NCI-H1694 treated with DMSO at 0.1 percent for 48 hours (cell line): ENCODE measurements at regions not wholly inside any gene's neighbourhood (a gene's known extent, or its start where the extent isn't known, plus 50 kb on each side); places are given as distances from the start of the nearest gene placed in this dataset.

ENCODE experiments used
- DNase-seq: peaks from one replicate; lab custom pipeline; 2025; lab: John Stamatoyannopoulos, UW

DNA sequence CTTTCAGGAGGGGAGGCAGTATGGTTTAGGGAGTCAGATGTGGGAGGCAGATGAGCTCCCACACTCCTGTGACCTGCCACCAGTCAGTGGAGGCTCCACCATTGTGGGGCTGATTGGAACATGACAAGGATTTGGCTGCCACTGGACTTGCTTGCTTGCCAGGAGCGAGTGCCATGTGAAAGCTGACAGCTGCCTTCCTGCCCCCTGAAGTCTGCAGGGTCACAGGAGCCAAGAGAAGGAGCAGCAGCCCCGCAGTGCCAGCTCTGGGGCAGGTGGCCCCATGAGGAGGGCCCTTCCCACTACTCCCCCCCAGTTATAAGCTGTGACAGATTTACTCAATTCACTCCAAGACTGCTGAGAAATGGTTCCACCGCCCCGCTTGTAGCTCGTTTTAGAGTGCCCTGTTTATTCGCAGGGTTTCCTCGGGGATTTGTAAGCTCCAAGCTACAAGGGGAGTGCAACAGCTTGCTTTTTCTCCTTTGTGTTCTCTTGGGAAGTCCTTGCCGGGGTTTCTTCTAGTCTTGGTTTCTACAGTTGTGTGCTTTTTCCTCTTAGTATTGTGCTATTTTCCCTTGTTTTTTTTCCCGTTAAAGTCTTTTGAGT is 414.3 kb downstream of the MEIS1 start:
- DNase-seq: no peak

DNA sequence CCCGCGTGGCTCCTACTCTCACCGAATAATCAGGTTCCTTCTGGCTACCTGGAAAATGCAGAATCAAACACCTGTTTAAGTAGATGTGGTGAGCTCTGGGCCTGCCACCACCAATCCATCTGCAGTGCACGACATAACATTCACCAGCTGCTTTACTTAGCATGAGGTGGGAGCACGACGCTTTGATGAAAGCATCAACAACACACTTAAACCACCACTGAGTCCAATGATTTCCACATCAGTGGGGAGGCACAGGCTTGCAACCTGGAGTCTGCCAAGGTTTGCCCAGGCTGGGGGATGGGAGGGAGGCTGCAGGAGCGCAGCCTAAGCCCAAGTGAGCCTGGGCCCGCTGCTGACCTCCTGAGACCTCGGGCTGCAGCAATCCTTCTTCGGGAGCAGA is 415.5 kb downstream of the MEIS1 start:
- DNase-seq: no peak

DNA sequence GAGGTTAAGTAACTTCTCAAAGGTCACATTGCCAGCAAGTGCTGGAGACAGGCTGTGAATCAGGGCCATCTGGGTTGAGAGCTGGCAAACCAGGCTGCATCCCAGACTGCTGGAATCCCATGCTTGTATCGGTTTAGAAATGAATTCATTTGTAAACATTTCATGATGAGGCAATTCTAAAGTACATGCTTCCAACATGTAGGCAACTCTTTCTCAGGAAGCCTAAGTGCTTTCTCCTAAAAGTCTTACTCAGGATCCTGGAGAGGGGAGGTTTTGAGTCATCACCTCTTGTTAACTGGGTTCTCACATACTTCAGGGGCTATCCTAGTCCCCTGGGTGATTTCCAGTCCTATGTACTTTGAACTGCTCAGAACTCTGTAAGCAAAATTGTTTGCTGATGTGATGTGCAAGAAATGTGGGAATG is 416.5 kb downstream of the MEIS1 start:
- DNase-seq: no peak

DNA sequence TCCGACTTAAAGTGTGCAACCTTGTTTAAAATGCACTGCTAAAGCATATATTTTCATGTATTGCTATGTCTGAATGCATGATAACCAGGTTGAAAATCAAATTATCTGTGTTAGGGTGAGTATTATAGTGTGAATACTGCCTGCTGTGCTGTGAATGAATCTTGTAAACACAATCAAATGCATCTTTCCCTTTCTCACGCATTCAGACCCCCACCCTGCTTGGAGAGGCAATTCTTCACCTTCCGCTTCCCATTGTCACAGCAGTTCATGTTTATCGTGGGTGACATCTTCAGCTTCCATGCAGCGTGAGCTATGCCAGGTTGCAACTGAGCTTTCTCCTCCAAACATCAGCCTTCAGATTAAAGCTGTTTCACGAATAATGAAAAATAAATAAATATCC is 418.0 kb downstream of the MEIS1 start:
- DNase-seq: no peak

DNA sequence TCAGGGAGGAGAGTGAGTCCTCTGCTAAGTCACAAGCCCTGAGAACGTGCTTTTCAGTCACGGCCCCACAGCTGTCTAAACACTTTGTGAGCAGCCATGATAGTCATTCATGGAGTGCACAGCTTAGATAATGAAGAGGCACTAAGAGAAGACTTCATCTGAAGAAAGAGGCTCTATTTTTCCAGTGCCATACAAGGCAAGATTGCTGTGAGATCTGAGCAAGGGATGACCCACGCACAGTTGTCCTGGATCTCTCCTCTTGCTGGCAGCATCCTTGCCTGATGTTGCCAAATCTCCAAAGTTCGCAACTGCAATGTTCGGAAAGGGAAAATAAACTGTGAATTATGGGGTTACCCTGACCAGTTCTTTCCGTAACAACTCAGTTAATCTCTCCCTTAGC is 418.7 kb downstream of the MEIS1 start:
- no peak for DNase-seq

DNA sequence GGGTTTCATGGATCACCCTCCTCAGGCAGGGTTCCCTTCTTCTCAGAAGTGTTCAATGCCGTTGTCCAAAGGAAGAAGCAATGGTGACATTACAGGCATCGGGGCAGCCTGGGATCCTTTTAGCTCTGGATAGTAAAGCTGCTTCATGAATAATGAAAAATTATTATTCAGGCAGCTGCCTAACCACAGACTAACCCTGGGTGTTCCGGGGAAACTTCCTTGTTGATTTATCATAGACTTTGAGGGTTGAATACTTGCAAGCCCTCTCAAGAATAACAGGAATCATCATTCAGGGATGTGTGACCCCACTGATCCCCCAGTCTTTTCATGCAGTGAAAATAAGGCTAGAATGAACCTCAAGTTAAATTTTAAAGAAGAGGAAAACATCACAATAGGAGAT is 419.4 kb downstream of the MEIS1 start:
- no peak for DNase-seq

DNA sequence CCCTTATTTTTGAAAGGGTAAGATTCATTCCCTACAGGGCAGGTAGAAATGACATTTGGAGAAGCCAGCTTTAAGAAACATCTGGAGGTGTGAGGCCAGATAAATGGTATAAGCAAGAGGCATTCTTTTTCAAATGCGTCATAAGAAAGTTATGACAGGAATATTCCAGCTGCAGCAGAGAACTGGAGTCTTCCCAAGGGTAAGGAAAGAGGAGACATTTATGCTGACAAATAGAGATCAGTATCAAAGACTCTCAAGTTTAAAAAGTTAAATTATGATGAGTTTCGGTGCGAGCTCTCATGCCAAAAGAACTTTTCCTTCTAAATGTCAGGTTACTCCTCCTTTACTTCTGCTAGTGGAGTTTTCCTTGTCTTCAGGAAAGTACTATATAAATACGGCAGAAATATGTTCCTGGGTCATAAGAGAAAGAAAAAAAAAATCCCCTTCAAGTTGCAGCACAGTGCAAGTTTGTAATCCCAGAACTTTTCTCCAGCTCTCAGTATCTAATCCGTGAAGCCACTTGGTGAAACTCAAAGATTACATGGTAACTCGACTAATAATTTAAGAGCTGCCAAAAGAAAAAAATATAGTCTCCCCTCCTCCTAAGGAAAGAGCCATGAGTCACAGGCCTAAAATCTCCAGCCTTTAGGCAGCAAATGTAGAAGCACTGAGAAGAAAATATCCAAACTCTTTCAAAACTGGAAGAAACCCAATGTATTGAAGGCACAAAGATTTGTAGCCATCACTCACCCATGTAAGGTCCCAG is 428.1 kb downstream of the MEIS1 start:
- DNase-seq: no peak

DNA sequence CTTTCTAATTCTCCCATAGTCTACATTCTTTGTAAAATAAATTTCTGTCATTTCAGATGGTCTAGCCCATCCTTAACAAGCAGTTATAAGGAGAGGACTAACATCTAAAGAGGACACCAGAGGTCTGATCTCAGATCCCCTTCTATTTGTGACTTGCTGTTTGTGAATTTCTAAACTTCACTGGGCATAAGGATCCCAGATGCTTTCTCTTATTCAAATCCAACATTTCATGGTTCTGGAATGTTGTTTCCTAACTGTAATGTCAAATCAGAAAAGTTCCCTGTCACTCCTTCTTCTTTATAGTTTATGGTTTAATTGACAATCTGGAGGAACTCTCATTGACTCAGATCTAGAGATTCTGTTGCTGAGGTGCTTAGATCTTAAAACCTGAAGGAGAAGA is 430.2 kb downstream of the MEIS1 start:
- DNase-seq: no peak

DNA sequence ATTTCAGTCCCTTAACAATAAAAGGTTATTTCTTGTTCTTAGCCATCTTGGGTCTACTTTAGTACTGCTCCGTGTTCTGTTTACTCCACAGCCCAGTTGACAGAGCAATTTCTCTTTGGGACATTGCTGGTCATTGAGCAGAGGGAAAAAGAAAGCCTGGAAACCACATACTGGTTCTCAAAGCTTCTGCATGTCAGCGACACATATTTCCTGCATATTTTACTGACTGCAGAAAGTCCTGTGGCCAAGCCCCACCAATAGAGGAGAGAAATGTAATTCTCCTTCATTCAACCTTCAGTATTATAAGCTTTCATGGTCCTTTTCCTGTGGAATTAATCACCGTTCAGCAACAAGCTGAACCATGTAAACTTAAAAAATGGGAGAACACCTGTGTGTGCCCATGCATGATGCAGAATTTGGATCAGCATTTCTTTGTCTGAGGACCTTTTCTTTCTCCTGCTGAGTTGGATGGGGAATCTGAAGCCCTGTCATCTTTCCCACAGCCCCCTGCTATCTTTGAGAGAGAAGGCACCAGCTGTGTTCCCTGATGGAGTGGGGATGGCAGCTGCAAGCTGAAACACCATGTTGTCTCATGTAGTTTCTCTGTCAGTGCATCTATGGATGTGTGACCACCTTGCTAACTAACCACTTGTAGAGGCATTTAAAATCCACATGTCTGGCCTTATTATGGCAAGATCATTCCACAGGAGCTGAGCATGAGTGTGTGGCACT is 431.6 kb downstream of the MEIS1 start:
- no peak for DNase-seq

DNA sequence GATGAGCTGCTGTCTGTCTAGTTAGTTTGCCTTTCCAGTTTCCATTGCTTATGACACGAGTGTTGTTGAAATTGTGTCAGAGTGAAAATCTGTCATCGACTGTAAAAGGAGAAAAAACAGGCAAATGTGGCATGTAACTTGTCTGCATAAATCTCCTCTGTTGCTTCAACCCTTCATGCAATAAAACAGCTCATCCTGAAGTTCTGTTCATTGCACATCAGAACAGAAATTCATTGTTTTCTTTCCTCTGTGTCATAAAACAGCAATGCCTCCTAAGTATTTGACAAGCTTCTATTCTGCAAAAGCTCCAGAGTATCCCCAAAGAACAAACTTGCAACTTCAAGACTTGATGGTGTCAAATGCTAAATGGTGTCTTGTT is 432.1 kb downstream of the MEIS1 start:
- DNase-seq: no peak

DNA sequence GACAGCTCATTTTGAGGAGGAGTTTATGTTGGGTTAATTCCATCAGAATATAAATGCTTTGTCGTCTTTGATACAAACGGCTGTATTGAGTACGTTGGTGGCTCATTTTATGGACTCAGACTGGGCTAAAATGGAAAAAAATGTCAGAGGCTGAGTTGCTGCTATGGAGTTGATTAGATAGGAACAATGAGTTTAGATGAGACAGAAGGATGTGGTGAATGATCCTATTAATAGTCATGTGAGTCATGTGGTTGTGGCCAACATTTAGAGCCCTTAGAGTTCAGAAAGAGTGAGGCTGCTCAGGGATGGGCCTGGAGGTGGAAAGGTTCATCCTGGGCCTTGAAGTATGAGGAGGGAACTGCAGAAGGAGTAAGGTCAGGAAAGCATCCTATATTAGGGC is 434.2 kb downstream of the MEIS1 start:
- DNase-seq: no peak

DNA sequence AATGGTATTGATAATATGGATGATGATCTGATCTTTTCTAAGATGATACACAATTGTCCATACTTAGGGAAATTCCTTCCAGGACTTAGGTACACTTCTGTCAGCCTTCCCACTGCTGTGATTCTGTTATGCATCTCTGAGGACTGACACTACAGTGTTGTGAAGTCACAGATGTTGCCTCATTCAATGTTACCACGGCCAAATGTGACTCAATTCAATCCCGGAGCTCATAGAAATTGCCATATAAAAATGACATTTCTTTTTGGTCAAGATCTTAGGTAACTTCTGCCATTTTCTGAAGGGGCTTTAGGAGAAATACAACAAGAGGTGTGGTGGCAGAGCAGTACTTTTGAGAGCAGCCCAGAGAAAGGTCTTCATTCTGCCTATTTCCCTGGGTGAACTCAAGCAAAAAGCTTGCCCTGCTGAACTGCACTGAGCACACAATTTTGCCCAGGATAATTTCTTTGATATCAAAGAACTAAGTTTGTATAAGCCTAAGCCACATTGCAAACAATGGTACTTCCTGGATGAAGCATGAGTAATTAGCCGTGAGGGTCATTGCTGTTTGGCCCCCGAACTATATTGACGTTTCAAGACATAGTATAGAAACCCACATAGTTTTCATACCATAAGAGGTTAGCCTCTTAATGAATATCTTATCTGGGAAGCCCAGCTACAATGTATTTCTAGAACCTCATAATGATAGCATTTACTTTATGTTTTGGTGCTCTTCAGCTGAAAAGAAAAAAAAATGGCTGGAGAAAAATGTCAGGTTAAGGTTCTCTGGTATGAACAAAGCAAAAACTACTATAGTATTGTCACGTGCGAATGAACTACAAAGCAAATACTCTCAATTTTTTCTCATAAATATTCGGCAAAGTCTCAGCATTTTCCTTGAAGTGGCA is 437.4 kb downstream of the MEIS1 start:
- no peak for DNase-seq

DNA sequence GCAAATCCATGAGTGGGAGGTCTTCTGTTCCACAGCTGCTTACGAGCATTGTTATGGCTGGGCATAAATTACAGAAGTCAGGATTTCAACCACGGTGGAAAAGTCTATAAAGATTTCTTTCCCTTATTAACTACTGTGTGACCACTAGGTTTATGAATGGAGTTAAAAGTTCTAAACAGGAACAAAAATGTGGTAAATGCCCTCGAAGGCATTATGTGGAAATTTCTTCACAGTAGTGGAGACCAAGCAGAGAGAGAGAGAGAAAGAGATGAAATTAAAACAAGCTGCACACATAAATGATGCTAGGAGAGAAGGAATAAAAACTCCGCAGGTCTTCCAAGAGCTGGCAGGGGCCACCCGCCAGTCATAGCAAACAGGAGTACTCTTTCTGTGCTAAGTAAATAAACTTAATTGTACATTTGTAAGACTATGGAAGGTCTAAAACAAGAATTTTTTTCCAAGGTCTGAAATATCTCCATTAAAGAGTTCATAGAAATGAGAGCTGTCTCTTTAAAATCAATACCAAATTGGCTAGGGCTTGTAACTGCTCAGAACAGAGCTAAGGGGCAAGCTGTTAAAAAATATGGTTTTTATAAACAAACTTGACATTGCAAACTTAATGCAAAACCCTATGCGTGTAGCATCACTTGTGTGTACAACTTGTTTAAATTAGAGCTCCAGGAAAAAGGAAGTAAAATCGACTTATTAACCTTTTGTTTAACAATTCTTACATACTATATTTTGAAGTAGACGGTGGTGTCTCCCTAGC is 438.2 kb downstream of the MEIS1 start:
- no peak for DNase-seq

DNA sequence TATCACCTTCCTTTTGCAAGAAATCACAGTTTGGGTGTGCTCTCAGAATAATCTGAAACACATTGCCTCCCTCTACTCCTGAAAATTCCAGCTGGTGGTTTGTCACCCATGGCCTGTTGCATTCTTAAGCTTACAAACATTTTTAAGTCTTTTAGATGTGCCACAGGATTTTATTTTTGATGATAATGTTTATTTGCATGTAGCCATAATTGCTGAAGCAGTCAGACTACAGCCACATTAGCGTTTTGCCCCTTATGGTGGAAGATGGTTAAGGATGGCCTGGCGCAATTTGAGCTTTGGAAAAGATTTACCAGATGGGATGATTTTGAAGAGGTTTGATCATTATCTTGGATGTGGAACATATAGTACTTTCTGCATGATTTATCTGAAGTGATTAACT is 439.5 kb downstream of the MEIS1 start:
- no peak for DNase-seq

DNA sequence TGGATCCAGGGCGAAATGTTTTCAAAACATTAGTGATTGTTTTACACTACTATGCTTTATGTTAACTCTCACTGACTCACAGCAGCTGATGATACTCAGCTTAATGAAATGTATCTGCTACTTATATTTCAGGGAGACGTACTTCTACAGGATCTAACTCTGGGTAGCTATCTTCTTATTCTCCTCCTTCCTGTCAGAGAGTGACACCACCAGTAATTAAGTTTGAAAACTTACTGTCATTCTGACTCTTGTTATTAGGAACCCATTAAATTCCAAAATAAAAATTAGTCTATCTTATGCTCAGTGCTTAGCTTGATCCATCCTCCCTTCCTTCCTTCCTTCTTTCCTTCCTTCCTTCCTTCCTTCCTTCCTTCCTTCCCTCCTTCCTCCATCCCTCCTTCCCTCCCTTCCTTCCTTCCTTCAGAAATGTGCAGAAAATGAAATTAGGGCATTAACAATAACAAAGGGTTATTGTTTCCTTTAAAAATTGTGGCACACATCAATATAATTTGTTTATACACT is 441.1 kb downstream of the MEIS1 start:
- DNase-seq: no peak

DNA sequence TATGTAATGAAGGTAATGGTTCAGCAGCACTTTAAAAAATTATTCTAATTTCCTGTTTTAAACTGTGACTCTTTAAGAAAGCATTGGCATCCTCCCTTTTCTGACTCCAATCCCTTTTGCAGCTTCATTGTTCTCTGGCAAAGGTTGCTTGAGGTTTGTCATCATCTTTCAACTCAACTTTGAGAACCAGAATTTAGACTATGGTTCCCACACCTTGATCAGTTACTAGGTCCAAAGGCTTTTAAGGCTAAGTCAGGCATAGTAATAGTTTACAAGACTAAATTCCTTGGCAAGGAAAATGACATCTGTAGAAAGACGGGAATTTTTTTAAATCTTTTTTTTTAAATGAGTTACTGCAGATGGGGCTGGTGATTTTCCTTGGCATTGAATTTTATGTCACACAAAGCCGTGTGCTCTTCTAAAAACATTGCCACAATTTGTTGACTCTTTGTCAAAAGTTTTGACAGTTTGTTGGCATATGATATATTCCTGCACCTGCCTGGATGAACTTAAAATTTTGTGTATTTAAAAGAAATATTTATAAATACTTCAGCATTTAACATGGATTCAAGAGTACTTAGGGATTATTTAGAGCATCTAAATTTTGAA is 451.0 kb downstream of the MEIS1 start:
- no peak for DNase-seq

DNA sequence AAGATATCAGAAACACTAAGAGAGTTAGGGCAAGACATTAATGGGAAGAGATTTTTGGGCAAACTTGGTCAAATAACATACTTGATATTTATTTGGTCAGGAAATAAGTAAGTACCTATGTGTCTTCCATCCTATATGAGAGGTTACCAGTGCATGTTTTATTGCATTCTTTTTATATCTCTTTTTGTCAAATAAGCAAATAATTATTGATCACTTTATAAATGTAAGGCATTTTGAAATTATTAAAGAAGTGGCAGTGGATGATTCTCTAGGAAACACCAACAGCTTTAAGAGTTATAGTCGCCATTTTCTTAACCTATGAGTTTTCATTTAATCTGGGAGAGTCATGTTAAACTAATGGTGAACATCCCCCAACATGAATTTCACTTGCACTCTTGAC is 453.3 kb downstream of the MEIS1 start:
- no peak for DNase-seq

DNA sequence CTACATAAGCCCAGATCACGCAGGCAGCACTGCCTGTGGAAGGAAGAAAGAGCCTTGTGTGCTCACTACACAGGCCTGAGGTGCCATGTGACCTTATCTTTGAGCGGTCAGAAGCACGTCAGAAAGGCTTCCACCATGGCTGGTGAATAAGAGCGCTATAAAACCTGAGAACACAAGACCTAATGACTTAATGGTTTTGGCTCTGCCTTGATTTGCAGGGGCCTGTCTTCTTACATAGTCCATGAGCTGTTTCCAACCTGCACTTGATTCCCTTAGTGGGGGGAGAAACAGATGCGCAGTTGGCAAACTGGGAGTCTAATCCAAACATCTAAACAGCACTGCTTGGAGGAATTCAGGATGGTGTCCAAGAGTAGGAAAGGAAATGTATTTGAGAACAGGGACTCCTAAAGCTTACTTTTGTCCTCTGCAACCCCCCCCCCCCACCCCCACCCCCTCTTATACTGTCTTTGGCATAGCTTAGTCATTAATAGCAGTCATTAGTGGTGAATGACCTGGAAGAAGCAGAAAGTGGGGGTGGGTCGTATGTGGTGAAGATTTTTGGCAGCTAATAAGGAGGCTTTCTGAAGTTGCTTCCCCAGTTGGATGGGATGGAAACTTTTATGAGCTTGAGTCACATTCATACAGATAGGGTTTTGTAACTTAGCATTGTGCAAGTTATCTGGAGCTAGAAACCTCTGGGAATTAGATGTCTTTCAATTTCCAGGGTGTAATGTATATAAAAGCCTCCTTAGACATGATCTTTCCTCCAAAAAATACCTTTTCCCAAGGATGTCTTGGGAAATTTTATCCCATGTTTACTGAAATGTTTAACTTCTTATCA is 454.1 kb downstream of the MEIS1 start:
- no peak for DNase-seq

DNA sequence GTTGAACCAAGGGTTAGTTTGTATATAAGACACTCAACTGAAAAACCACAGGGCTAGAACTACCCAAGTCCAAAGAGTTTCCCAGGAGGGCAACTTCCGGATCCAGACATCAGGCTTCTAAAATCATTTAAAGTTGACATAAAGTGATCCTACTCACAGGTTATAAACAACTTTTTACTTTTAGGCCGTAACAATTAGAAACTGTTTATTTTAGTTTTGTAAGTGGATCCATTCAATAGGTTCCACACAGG is 454.6 kb downstream of the MEIS1 start:
- DNase-seq: no peak

DNA sequence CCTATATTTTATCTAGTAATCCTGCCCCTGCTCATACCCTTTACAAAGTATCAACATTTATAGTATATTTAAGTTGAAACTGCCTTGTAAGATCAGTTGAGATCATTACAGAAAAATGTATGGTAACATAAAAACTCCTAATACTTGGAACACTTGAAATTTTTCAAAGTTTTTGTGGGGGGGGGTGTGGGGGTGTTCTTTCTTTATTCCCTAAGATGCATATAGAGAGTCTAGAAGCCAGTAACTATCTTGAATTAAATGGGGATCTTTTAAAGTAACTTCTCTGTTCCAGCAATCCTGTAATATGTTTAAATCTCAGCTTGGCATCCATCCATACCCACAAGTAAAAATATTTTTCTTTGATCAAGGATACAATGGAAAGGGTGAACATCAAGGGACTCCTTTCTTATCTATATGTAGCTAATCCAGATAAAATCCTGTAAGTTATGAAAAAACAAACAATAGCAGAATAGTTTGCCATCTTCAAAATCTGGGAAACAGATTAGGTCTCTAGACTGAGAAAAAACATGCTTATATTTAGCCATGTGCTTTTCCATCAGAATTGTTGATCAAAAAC is 455.3 kb downstream of the MEIS1 start:
- no peak for DNase-seq
